GM19239 (cell line): ENCODE measurements at regions not wholly inside any gene's neighbourhood (a gene's known extent, or its start where the extent isn't known, plus 50 kb on each side); places are given as distances from the start of the nearest gene placed in this dataset.

Experiments used
- DNase-seq: peaks from one replicate; pipeline ENCODE4 v3.0.0; 2011; ENCODE audit warnings: low spot score; ENCODE audit not compliant: insufficient read length
- FAIRE-seq: peaks from 2 replicates; lab custom pipeline; 2011; peaks lifted over from hg19 to GRCh38; lab: Jason Lieb, UNC

GRCh38 chr4:177093964-177094363 is 215.7 kb upstream of the NEIL3 start:
- no peak for FAIRE-seq
- no peak for DNase-seq

DNA sequence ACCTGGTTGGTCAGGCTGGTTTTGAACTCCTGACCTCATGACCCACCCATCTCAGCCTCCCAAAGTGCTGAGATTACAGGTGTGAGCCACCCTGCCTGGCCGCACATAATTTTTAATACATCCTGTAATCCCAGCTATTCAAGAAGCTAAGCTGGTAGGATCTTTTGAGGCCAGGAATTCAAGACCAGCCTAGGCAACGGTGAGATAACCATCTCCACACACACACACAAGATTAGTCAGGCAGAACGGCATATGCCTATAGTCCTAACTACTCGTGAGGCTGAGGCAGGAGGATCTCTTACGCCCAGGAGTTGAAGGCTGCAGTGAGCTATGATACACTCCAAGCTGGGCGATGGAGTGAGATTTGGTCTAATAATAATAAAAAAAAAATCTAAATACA is 212.4 kb upstream of the NEIL3 start:
- DNase-seq (no peak), FAIRE-seq (no peak)

GRCh38 chr4:177099211-177099610 is 210.5 kb upstream of the NEIL3 start:
- no peak for FAIRE-seq
- DNase-seq, result no peak

DNA sequence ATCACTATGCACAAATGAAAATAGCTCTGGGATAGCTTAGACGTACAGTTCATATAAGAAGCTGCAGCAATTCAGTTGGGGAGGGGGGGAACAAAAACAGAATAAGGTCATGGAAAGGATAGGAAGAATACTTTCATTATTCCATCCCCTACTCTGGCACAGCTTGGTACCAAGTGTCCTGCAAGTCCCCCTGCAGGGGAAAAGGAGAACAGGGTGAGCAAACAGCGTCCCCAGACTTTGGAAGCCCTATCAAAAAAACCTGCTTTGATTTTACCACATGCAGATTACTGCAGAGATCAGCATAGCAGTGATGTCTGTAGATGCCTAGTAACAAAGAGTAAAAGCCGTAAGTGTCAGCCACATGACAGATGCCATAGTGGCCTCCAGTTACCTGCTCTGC is 209.4 kb upstream of the NEIL3 start:
- FAIRE-seq, result no peak

DNA sequence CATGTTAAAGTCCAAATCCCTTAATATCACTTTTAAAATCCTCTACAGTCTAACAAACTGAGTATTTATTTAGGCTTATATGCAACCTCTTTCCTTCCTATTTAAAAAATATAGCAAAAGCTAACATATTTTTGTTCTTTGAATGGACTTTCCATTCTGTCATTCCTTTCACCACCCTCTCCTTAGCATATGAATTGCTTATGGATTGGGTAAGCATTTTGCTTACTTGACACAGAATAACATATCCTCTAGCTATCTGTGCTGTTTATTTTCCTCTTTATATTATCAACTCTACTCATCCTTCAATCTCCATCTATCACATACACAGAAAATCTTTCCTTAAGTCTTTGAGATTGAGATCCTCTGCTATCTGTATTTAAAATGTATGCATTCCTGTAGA is 206.1 kb upstream of the NEIL3 start:
- no peak for DNase-seq
- FAIRE-seq, result no peak

More for the DNA sequence above, 209.4 kb upstream of the NEIL3 start:
- no peak for DNase-seq

GRCh38 chr4:177105536-177105935 is 204.1 kb upstream of the NEIL3 start:
- DNase-seq (no peak), FAIRE-seq (no peak)

DNA sequence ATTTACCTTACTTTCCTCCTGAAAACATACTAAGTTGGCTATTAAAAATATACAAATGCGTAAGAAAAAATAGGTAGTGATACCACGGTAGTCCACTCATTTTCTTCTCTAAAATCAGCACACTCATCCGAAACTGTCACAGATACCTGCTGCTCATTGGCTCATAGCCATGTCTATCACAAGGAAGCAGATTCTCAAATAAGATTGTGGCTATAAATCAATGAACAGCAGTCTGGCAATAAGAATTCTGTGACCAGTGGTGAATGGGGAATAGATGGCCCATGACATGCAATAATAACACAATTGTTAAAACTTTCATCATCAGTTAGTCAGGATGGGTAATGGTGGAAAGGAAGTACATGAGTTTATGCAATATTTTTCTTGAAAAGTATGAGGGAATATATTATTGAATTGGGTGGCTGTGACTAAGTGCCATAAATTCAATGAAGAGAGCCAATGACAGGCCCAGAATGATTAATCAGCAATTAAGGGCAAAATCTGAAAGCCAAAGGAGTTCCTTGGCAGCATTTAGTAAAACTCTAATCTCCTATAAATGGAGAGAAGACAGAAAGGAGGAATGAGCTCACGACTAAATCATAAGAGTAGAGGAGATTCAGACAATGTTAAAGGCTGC is 202.3 kb upstream of the NEIL3 start:
- no peak for DNase-seq
- FAIRE-seq, result no peak

DNA sequence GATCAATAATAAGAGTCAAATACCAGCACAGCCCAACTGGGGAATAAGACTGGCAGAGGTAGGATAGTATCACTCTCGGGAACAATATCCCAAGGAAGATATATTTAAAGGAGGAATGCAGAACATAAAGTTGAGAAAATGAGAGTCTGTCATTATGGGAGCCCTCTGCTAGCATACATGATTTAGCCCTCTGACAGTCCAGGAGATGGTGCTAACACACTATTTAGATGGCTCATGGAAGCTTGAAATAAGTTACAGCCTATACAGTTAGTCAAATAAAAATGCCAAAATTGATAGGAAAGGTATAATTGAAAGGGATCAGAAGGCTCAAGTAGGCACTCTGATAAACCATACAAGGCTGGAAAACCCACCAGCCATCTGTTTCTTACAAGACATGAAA is 201.0 kb upstream of the NEIL3 start:
- DNase-seq (no peak), FAIRE-seq (no peak)

DNA sequence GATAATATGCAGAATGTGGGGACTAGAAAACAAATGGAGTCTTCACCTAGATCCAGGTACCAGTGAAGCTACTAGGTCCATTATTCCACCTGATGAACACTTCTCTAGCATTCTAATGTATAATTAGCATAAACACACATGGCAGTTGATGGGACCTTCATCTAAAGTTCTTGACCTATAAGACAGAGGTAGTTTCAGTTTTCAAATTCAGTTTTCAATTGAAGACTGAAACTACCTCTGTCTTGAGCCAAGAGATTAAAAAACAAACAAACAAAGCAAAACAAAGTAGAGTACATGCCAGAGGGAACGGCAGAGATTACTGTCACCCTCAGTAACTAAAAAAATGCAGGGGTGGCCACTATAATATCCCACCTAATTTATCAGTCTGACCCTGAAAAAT is 199.9 kb upstream of the NEIL3 start:
- FAIRE-seq, result no peak

GRCh38 chr4:177116161-177116560 is 193.5 kb upstream of the NEIL3 start:
- DNase-seq, result no peak
- no peak for FAIRE-seq

More for the DNA sequence above, 199.9 kb upstream of the NEIL3 start:
- DNase-seq, result no peak

- DNase-seq, result no peak
- FAIRE-seq, result no peak
Observed at GRCh38 chr4:177117256-177117655, 192.4 kb upstream of the NEIL3 start.

DNA sequence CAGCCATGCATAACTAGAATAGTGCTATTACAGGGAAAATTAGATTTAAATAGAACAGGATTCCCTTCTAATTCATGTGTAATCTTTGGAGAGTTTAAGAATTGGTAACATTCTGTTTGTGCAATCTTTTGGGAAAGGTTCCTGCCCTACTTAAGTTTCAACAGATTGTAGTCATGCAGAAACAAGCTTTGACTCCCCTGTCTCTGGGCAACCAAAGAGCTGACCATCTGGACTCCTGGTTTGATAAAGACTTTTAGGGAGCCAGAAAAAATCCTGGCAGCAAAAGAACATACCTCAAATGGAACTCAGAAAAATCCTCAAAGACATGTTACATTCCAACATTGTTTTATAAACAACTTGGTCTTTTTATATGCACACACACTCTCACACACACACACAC is 191.1 kb upstream of the NEIL3 start:
- no peak for DNase-seq
- FAIRE-seq, result no peak

DNA sequence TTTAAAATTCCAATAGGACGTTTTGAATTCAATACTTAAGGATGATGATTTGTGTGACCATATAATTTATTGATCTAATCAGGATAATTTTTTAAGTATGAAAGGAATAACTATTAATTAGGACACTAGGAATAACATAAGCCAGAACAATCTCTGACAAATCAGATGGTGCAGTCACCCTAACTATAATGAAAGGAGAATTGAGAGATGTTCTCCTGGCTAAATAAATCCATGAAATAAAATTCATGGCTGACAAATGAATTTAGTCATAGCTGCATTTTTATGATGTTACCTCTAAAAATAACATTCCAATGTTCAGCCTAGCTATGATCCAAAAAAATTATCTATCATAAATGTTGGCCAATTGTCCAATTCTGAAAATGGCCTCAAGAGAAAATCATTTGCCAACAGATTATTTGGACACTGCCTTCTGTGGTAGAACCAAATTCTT is 190.6 kb upstream of the NEIL3 start:
- FAIRE-seq (no peak), DNase-seq (no peak)

- DNase-seq (no peak), FAIRE-seq (no peak)
Observed at GRCh38 chr4:177119691-177120090, 190.0 kb upstream of the NEIL3 start.

GRCh38 chr4:177123811-177124210 is 185.9 kb upstream of the NEIL3 start:
- DNase-seq (no peak), FAIRE-seq (no peak)

DNA sequence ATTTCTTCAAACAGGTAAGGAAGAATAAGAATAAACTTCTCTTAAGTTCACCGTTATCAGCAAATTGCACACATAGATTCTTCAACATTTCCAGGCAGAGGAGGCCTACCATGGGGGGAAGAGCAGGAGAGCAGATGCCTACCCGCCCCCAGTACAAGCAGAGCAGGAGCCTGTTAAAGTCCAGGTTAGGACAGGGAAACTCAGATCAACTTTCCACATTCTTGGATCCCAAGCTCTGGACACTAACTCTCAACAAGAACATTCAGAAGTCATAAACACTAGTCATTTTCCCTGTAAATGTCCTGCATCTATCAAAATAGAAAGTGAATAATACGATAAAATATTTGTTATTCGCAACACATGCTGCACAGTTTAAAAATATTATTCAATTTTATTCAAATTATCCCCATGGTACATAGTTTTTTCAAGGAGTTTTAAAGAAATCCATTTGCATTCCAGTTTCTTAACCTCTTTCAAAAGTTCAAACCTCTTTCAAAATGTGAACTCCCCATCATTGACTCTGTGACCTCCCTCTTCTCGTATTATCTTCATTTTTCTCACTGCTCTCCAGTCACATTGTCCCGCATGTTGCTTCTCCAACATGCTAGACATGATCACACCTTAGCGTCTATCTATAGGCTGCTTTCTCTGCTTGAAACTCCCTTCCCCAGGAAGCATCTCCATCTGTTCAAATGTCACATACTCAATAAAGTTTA is 185.2 kb upstream of the NEIL3 start:
- DNase-seq (no peak), FAIRE-seq (no peak)

GRCh38 chr4:177125656-177126055 is 184.0 kb upstream of the NEIL3 start:
- FAIRE-seq (no peak), DNase-seq (no peak)

DNA sequence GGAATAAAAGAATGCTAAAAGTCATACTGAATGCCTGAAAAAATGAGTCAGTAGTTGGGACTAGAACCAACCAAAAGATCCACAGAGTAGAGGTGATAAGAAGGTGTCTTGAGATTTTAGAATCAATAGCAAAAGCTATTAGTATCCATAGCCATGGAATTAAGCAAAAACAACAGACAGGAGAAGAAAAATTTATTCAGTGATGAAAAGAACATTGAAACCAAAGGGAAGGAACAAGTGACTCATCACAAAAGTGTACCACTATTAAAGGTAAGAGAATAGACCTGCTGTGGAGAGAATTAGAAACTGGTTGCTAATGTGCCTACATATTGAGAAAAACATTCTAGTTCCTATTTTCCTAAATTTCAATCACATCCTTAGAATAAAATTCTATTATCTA is 182.0 kb upstream of the NEIL3 start:
- FAIRE-seq, result no peak
- no peak for DNase-seq

DNA sequence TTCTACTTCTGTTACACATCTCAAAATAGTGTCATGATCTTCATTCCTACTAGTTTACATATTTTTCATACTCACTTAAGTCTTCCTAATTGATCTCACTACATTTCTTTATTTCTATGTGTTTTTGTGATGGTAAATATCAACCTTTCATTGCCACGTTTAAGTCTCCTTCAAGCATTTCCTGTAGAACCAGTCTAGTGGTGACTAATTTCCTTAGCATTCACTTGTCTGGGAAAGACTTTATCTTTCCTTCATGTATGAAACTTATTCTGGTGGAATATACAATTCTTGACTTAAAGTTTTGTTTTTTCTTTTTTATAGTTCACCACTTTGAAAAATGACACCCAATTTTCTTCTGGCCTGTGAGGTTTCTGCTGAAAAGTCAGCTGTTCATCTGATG is 181.4 kb upstream of the NEIL3 start:
- no peak for FAIRE-seq
- no peak for DNase-seq

DNA sequence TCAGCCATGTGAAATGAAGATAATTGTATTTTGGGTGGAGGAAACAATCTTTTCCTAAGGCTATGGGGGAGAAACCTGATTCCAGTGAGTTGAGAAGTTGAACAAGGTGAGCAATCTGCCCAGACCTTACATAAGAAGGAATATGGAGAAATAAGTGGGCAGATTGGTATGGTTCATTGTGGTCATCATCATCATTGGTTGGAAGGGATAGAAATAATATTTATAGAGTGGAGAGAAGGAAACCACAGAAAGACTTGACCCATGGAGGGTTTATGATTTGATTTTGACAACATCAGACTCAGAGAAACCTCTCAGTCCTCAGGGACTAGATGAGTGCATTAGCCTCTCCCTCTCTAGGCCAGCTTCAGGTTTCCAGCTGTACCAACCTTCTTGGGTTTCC is 177.9 kb upstream of the NEIL3 start:
- FAIRE-seq, result no peak
- DNase-seq, result no peak

DNA sequence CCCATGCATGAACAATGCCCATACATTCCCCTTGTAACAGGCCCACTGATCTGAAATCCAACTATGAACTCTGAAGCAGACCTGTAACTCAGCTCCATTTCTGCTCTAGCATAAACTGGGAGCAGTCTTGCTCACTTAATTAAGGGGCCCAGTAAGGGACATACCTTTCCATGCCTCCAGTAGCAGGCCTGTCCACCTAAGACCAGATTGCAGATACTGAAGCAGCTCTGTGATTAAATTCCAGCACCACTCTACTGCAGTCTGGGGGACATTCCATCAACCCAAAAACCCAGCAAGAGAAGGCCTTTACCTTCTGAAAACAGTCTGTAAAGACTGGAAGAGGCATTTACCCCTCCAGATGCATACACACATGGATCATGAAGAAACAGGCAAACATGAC is 162.0 kb upstream of the NEIL3 start:
- FAIRE-seq, result no peak

DNA sequence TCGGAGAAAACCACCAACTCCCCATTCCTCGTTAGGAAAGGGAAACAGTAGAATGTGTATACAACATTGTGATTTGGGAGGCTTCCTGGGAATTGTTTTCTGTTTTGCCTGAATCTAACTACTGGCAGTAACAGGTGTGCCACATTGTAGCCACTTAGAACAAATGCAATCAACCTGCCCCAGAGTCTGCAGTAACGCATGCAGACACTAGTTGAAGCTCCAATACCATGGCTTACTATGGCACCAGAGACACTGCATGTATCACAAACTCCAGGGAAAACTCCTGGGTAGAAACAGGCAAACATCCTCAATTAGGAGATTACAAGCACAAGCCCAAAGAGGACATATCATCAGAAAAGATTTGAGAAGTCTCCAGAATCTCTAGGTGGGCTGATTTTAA is 154.2 kb upstream of the NEIL3 start:
- no peak for FAIRE-seq
- no peak for DNase-seq

More for the DNA sequence above, 162.0 kb upstream of the NEIL3 start:
- no peak for DNase-seq
